DOHH2 (cell line): ENCODE measurements at regions not wholly inside any gene's neighbourhood (a gene's known extent, or its start where the extent isn't known, plus 50 kb on each side); places are given as distances from the start of the nearest gene placed in this dataset.

Source experiments
- H3F3A ChIP-seq: fragments of 200-600 bp; sonication (generic), shearing (Covaris generic); 2 replicates; pipeline ENCODE4 v1.6.0; 2016; ENCODE audit warnings: antibody characterized with exemption, mild to moderate bottlenecking; ENCODE audit not compliant: control insufficient read depth, insufficient read depth
- H3K27ac ChIP-seq: fragments of 200-600 bp; sonication (generic); 2 replicates; pipeline ENCODE4 v1.5.1; 2014; ENCODE audit warnings: low read depth, mild to moderate bottlenecking, low read length, moderate library complexity
- H3K27me3 ChIP-seq: fragments of 200-600 bp; sonication (generic); 2 replicates; pipeline ENCODE4 v1.6.1; 2014; ENCODE audit warnings: mild to moderate bottlenecking, low read length, mixed read lengths; ENCODE audit not compliant: control insufficient read depth
- H3K36me3 ChIP-seq: fragments of 200-600 bp; sonication (generic); 2 replicates; pipeline ENCODE4 v1.6.1; 2014; ENCODE audit warnings: mild to moderate bottlenecking, low read length, moderate library complexity, mixed read lengths; ENCODE audit not compliant: control insufficient read depth
- H3K4me1 ChIP-seq: fragments of 200-600 bp; sonication (generic); 2 replicates; pipeline ENCODE4 v1.6.1; 2014; ENCODE audit warnings: mild to moderate bottlenecking, low read length, mixed read lengths; ENCODE audit not compliant: control insufficient read depth
- H3K4me2 ChIP-seq: fragments of 200-600 bp; sonication (generic); 2 replicates; pipeline ENCODE4 v1.6.0; 2014; ENCODE audit warnings: mild to moderate bottlenecking, low read length, moderate library complexity
- H3K4me3 ChIP-seq: fragments of 200-600 bp; sonication (generic); 2 replicates; pipeline ENCODE4 v1.5.1; 2014; ENCODE audit warnings: mild to moderate bottlenecking, low read length, mixed read lengths
- H3K79me2 ChIP-seq: fragments of 200-600 bp; sonication (generic); 2 replicates; pipeline ENCODE4 v1.6.1; 2014; ENCODE audit warnings: mild to moderate bottlenecking, low read length, mixed read lengths; ENCODE audit not compliant: control insufficient read depth
- H3K9me2 ChIP-seq: fragments of 200-600 bp; sonication (generic); replicated peaks from 2 replicates; pipeline ENCODE4 v1.6.1; 2014; ENCODE audit warnings: mild to moderate bottlenecking, low read length, mixed read lengths; ENCODE audit not compliant: control insufficient read depth
- H3K9me3 ChIP-seq: fragments of 200-600 bp; sonication (generic); 2 replicates; pipeline ENCODE4 v1.6.1; 2014; ENCODE audit warnings: antibody characterized with exemption, low read length, mixed read lengths; ENCODE audit not compliant: control insufficient read depth, insufficient read depth
- H4K20me1 ChIP-seq: fragments of 200-600 bp; sonication (generic); 2 replicates; pipeline ENCODE4 v1.6.0; 2014; ENCODE audit warnings: low read depth, mild to moderate bottlenecking, antibody characterized with exemption, low read length, moderate library complexity; ENCODE audit not compliant: control insufficient read depth, insufficient read depth
- EZH2phosphoT487 ChIP-seq: fragments of 200-600 bp; sonication (generic); IDR thresholded peaks from 2 replicates; pipeline ENCODE4 v1.6.1; 2017; ENCODE audit warnings: borderline replicate concordance, mild to moderate bottlenecking, antibody characterized with exemption, low read length, moderate library complexity, mixed read lengths
- TF ChIP-seq, protein P1 (sequence below): fragments of 200-600 bp; sonication (generic); IDR thresholded peaks from one replicate; pipeline ENCODE4 v1.5.1; 2014; ENCODE audit warnings: antibody characterized with exemption, mild to moderate bottlenecking, low read depth, low read length; ENCODE audit not compliant: poor library complexity, severe bottlenecking

GRCh38 chr10:108755646-108756045 is 1167.7 kb downstream of the XPNPEP1 start:
- Histone ChIP-seq H3K4me1 (no peaks in the 10 kb centered on the region), H3K27me3 (no peaks in the 10 kb centered on the region), H3K4me2 (no peak overlapping the region), H3K4me3 (no peak overlapping the region), H3F3A (no peaks in the 10 kb centered on the region), H4K20me1 (no peaks in the 10 kb centered on the region), H3K9me3 (no peaks in the 10 kb centered on the region), H3K79me2 (no peaks in the 10 kb centered on the region), H3K9me2 (no peaks in the 10 kb centered on the region), H3K36me3 (no peaks in the 10 kb centered on the region), H3K27ac (no peak overlapping the region)
- no peak for TF ChIP-seq EZH2phosphoT487
- TF ChIP-seq, protein P1, sequence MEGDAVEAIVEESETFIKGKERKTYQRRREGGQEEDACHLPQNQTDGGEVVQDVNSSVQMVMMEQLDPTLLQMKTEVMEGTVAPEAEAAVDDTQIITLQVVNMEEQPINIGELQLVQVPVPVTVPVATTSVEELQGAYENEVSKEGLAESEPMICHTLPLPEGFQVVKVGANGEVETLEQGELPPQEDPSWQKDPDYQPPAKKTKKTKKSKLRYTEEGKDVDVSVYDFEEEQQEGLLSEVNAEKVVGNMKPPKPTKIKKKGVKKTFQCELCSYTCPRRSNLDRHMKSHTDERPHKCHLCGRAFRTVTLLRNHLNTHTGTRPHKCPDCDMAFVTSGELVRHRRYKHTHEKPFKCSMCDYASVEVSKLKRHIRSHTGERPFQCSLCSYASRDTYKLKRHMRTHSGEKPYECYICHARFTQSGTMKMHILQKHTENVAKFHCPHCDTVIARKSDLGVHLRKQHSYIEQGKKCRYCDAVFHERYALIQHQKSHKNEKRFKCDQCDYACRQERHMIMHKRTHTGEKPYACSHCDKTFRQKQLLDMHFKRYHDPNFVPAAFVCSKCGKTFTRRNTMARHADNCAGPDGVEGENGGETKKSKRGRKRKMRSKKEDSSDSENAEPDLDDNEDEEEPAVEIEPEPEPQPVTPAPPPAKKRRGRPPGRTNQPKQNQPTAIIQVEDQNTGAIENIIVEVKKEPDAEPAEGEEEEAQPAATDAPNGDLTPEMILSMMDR, result no peak

DNA sequence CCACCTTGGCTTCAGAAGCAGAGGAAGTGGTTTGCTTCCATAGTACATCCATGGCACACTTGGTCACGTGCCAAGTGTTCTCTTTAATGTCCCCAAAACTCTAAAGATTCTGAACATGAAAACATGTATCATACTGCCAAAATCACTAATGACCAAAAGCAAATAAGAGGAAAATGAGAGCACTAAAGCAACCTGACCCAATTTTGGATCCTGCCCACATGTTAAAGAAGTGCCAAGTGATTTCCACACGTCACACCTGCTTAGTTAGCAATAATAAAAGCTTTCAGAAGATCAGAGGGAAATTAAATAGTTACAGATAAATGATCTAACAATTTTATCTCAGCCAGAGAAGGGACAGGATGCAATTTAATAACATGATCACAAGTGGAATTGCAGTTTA is 1170.0 kb downstream of the XPNPEP1 start:
- Histone ChIP-seq H3F3A (no peaks in the 10 kb centered on the region), H4K20me1 (no peaks in the 10 kb centered on the region), H3K9me3 (no peaks in the 10 kb centered on the region), H3K9me2 (no peaks in the 10 kb centered on the region), H3K27ac (no peak overlapping the region), H3K4me1 (no peaks in the 10 kb centered on the region), H3K4me2 (no peak overlapping the region), H3K4me3 (no peak overlapping the region), H3K79me2 (no peaks in the 10 kb centered on the region), H3K27me3 (no peaks in the 10 kb centered on the region), H3K36me3 (no peaks in the 10 kb centered on the region)
- TF ChIP-seq EZH2phosphoT487, result no peak

DNA sequence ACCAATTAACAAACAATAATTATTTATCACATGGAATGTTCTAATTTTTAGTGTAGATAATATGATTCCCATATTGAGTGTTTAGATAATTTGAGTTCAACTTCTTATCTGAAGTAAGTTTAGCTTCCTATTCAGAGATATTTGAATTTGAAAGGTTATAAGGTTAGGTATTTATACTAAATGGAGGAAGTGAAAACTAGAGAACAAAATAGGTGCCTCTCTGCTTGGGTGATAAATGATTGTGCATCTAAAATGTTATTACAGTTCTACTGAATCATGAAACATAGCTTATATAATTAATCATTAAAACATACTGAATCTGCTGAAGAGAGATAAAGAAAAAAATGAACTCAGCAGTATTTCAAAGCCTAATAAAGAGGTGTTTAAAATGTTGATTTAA is 1174.3 kb downstream of the XPNPEP1 start:
- Histone ChIP-seq H3K9me3 (no peaks in the 10 kb centered on the region), H3K27me3 (no peaks in the 10 kb centered on the region), H3K27ac (no peak overlapping the region), H3K9me2 (no peaks in the 10 kb centered on the region), H4K20me1 (no peaks in the 10 kb centered on the region), H3K4me3 (no peak overlapping the region), H3K36me3 (no peaks in the 10 kb centered on the region), H3K4me1 (no peaks in the 10 kb centered on the region), H3K79me2 (no peaks in the 10 kb centered on the region), H3K4me2 (no peak overlapping the region), H3F3A (no peaks in the 10 kb centered on the region)
- TF ChIP-seq, protein P1, result no peak
- TF ChIP-seq EZH2phosphoT487, result no peak

- Histone ChIP-seq H3K4me3 (no peak overlapping the region), H3K4me2 (no peak overlapping the region), H3K27me3 (no peaks in the 10 kb centered on the region), H3K27ac (no peak overlapping the region), H4K20me1 (no peaks in the 10 kb centered on the region), H3K9me3 (no peaks in the 10 kb centered on the region), H3F3A (no peaks in the 10 kb centered on the region), H3K36me3 (no peaks in the 10 kb centered on the region), H3K9me2 (no peaks in the 10 kb centered on the region), H3K4me1 (no peaks in the 10 kb centered on the region), H3K79me2 (no peaks in the 10 kb centered on the region)
- no peak for TF ChIP-seq EZH2phosphoT487
- TF ChIP-seq, protein P1, result no peak
Measured at GRCh38 chr10:108736111-108736510, 1187.2 kb downstream of the XPNPEP1 start.
